ENCODE measurements at regions not wholly inside any gene's neighbourhood (a gene's known extent, or its start where the extent isn't known, plus 50 kb on each side); places are given as distances from the start of the nearest gene placed in this dataset.
A peak's percentile ranks its signal among the peaks of the same experiment; 100 is the strongest.

GRCh38 chr5:157918811-157919742, 60.1 kb upstream of the CLINT1 start:
- no peaks in the 10 kb centered on the region for H3K9me3 Mint-ChIP-seq
- peak; percentile 40 to 49 for ATAC-seq
- H3K4me1 Mint-ChIP-seq (ENCODE audit: low read depth): peaks cover 26% of the 10 kb centered on the region
- no peaks in the 10 kb centered on the region for H3K36me3 Mint-ChIP-seq (ENCODE audit: insufficient read depth)
- H3K4me3 Mint-ChIP-seq: peak overlapping the region; percentile 4
- no peak for DNase-seq
- H3K27me3 Mint-ChIP-seq (ENCODE audit: low read depth): no peaks in the 10 kb centered on the region

GRCh38 chr5:157917899-157918809, 59.2 kb upstream of the CLINT1 start:
- Mint-ChIP-seq H3K9me3 (no peaks in the 10 kb centered on the region), H3K27me3 (ENCODE audit: low read depth) (no peaks in the 10 kb centered on the region), H3K36me3 (ENCODE audit: insufficient read depth) (no peaks in the 10 kb centered on the region), H3K4me3 (no peak overlapping the region), H3K4me1 (ENCODE audit: low read depth) (peaks cover 26% of the 10 kb centered on the region)
- DNase-seq (peak; percentile 47), ATAC-seq (peak; percentile 68 to 82)

- H3K4me3 Mint-ChIP-seq: no peak overlapping the region
- no peaks in the 10 kb centered on the region for H3K27me3 Mint-ChIP-seq (ENCODE audit: low read depth)
- H3K36me3 Mint-ChIP-seq (ENCODE audit: insufficient read depth): no peaks in the 10 kb centered on the region
- DNase-seq (no peak), ATAC-seq (no peak)
- no peaks in the 10 kb centered on the region for H3K9me3 Mint-ChIP-seq
- peaks cover 26% of the 10 kb centered on the region for H3K4me1 Mint-ChIP-seq (ENCODE audit: low read depth)
These were observed 58.5 kb upstream of the CLINT1 start for GRCh38 chr5:157917491-157917890.

GRCh38 chr5:157915638-157916037, 56.7 kb upstream of the CLINT1 start:
- no peaks in the 10 kb centered on the region for H3K9me3 Mint-ChIP-seq

GRCh38 chr5:157914151-157914788, 55.3 kb upstream of the CLINT1 start:
- Mint-ChIP-seq H3K27me3 (ENCODE audit: low read depth) (no peaks in the 10 kb centered on the region), H3K9me3 (no peaks in the 10 kb centered on the region), H3K4me3 (no peak overlapping the region), H3K36me3 (ENCODE audit: insufficient read depth) (no peaks in the 10 kb centered on the region), H3K4me1 (ENCODE audit: low read depth) (peaks cover 17% of the 10 kb centered on the region)
- no peak for ATAC-seq
- no peak for DNase-seq

More at GRCh38 chr5:157915638-157916037, 56.7 kb upstream of the CLINT1 start:
- peaks cover 26% of the 10 kb centered on the region for H3K4me1 Mint-ChIP-seq (ENCODE audit: low read depth)
- H3K36me3 Mint-ChIP-seq (ENCODE audit: insufficient read depth): no peaks in the 10 kb centered on the region
- no peaks in the 10 kb centered on the region for H3K27me3 Mint-ChIP-seq (ENCODE audit: low read depth)
- no peak for ATAC-seq
- H3K4me3 Mint-ChIP-seq: no peak overlapping the region
- no peak for DNase-seq

GRCh38 chr5:157913575-157913974, 54.6 kb upstream of the CLINT1 start:
- Mint-ChIP-seq H3K36me3 (ENCODE audit: insufficient read depth) (no peaks in the 10 kb centered on the region), H3K4me1 (ENCODE audit: low read depth) (peaks cover 10% of the 10 kb centered on the region), H3K9me3 (no peaks in the 10 kb centered on the region), H3K4me3 (no peak overlapping the region), H3K27me3 (ENCODE audit: low read depth) (no peaks in the 10 kb centered on the region)
- no peak for DNase-seq
- no peak for ATAC-seq

GRCh38 chr5:157912621-157913325, 53.8 kb upstream of the CLINT1 start:
- Mint-ChIP-seq H3K4me3 (no peak overlapping the region), H3K36me3 (ENCODE audit: insufficient read depth) (no peaks in the 10 kb centered on the region), H3K4me1 (ENCODE audit: low read depth) (peaks cover 2% of the 10 kb centered on the region)

GRCh38 chr5:157911568-157911967, 52.6 kb upstream of the CLINT1 start:
- no peaks in the 10 kb centered on the region for H3K36me3 Mint-ChIP-seq (ENCODE audit: insufficient read depth)
- H3K27me3 Mint-ChIP-seq (ENCODE audit: low read depth): no peaks in the 10 kb centered on the region
- H3K4me3 Mint-ChIP-seq: no peak overlapping the region
- H3K4me1 Mint-ChIP-seq (ENCODE audit: low read depth): no peaks in the 10 kb centered on the region
- ATAC-seq (no peak), DNase-seq (no peak)
- H3K9me3 Mint-ChIP-seq: no peaks in the 10 kb centered on the region

More at GRCh38 chr5:157912621-157913325, 53.8 kb upstream of the CLINT1 start:
- no peak for ATAC-seq
- Mint-ChIP-seq H3K27me3 (ENCODE audit: low read depth) (no peaks in the 10 kb centered on the region), H3K9me3 (no peaks in the 10 kb centered on the region)
- no peak for DNase-seq
